Renal cortical epithelial cell (primary cell): ENCODE measurements at regions not wholly inside any gene's neighbourhood (a gene's known extent, or its start where the extent isn't known, plus 50 kb on each side); places are given as distances from the start of the nearest gene placed in this dataset.
A peak's percentile ranks its signal among the peaks of the same experiment; 100 is the strongest.

Experiments
- DNase-seq: peaks from one replicate; pipeline ENCODE4 v3.0.0-alpha.2; 2011; ENCODE audit warnings: low read depth

- DNase-seq: no peak
These were observed 1179.3 kb downstream of the KCNT2 start for GRCh38 chr1:195428927-195429326.

- no peak for DNase-seq
These were observed 1192.7 kb downstream of the KCNT2 start for GRCh38 chr1:195415584-195415983.

- no peak for DNase-seq
These were observed 1213.7 kb downstream of the KCNT2 start for GRCh38 chr1:195394567-195394966.

DNA sequence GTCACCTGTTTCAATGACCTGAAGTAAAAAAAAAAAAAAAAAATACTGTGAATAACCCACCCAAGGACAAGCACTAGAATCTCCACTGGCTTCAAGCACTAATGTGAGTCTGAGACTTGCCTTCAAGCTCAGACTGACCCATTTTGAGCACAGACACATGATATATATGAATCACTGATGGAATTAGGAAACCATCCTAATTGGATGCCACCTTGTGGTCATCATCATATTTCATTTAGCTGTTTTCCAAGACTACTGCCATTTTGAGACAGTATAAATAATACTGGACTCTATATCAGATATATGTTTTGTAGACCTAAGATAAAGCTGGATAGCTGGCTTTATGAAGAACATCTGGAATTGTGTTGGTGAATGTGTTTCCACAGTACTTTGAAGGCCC, 1232.0 kb downstream of the KCNT2 start:
- DNase-seq: no peak

GRCh38 chr1:195373856-195374255, 1234.4 kb downstream of the KCNT2 start:
- DNase-seq: no peak

GRCh38 chr1:195345149-195345548, 1263.1 kb downstream of the KCNT2 start:
- DNase-seq: no peak

DNA sequence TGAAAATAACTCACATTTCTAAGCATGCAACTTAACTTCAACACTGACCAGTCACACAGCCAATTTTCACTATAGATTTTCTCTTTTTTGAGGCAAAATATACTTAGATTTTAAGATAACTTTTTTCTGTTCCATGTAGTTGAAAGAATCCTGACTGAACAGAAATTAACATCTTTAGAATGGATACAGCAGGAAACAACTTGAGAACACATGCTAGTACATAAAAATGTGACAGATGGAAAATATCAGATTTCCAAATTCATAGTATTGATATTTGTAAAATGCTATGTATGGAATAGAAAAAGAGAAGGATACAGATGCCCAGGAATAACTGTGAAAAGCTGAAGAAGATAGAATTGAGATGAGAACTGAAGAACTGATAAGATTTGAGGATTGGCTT, 1270.6 kb downstream of the KCNT2 start:
- no peak for DNase-seq

DNA sequence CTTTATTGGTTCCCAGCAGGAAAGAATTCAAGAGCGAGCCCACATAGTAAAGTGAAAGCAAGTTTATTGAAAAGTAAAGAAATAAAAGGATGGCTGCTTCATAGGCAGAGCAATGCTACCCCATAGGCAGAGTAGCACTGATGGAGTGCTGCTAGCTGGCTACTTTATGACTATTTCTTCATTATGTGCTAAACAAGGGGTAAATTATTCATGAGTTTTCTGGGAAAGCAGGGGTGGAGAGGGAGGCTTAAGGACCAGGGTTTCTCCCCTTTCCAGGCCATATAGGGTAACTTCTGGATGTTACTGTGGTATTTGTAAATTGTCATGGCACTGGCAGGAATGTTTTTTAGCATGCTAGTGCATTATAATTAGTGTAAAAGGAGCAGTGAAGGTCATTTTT, 1271.4 kb downstream of the KCNT2 start:
- peak; percentile 18 for DNase-seq

DNA sequence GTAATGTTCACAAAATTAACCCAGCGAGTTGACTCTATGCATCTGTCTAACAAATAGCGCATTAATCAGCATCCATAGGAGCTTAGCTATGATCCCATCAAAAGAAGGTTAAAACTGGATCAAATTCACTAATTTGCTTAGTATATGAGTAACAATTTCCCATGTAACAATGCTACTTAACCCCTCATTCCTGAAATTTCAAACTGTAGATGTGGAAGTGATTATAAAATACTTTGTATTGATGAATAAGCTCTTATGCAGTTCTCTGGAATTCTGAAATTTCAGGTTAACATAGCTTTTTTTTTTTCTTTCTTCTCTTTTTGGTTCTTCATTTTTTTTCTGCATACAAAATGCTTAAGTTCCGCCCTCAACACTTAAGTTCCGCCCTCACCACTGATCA, 1272.7 kb downstream of the KCNT2 start:
- no peak for DNase-seq

DNA sequence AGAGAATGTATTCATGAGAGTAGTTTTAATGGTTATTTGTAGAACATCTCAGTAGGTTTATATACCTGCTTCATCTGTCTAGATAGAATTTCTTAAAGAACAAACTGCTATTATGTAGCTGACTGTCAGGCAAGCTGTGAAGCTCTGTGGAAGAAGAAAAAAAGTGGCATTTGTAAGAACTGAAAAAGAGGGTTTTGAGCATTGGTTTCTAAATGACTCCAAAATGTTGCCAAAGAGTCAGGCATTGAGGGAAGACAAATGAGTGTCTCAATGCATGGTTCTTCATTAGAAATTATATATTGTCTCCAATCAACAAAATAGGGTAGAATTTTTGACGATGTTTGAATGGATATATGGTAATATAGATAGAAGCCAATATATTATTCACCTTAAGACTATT, 1276.1 kb downstream of the KCNT2 start:
- no peak for DNase-seq

DNA sequence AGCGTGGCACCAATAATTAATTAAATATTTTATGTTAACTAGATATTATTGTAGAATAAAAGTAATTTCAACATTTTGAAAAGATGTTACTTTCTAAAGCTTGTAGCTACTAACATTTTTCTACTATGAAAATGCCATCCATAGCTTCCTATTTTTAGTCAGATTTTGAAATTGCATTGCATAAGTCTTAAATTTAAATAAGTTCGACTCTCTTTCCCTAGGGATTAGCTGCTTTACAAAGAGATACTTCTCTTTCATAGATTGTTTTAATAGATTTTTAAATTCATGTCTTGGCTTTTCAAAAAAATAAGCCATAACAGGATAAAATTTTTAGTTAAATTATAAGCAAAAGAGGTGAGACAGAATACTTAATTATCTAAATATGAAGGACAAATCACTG, 1279.6 kb downstream of the KCNT2 start:
- DNase-seq: no peak

DNA sequence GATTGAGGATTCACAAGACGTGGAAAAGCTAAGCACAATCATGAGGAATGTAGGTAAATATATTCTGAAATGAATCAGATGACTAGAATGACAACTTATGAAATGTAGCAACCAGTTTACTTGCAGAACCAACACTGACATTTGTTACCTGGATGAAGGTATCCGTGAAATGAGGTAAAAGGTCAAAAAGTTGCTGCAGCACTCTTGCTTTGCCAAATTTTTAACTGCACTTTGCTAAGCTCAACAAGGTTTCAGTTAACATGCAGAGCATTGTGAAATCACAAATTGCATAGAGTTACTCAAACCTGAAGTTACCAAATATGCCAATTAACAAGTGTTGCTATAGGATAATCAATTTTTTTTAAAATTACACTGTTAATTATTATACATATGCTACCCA, 1280.1 kb downstream of the KCNT2 start:
- peak; percentile 7 for DNase-seq

- no peak for DNase-seq
These were observed 1280.9 kb downstream of the KCNT2 start for GRCh38 chr1:195327361-195327760.

- no peak for DNase-seq
These were observed 1281.9 kb downstream of the KCNT2 start for GRCh38 chr1:195326325-195326724.

- DNase-seq: no peak
These were observed 1283.1 kb downstream of the KCNT2 start for GRCh38 chr1:195325181-195325580.

DNA sequence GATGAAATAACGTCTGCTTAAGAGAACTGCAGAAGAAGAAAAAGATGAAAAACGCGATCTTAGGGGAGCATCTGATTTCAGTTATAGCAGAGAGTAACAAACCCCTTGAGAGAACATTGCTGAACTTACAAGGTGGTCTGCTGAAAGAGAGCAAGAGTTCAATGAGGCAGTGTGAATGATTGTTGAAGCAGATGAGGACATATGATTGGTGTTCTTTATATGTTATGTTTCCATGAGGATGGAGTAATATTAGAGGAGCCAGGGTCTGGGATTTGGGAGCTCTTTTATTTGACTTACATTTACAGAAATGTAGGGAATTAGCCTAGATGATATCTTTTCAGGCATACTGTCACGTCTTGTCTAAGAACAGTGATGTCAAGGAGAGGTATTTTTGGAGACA, 1302.0 kb downstream of the KCNT2 start:
- DNase-seq: no peak

GRCh38 chr1:195294911-195295310, 1313.3 kb downstream of the KCNT2 start:
- DNase-seq: no peak

GRCh38 chr1:195278644-195279043, 1329.6 kb downstream of the KCNT2 start:
- no peak for DNase-seq

GRCh38 chr1:195275710-195276109, 1332.5 kb downstream of the KCNT2 start:
- no peak for DNase-seq

DNA sequence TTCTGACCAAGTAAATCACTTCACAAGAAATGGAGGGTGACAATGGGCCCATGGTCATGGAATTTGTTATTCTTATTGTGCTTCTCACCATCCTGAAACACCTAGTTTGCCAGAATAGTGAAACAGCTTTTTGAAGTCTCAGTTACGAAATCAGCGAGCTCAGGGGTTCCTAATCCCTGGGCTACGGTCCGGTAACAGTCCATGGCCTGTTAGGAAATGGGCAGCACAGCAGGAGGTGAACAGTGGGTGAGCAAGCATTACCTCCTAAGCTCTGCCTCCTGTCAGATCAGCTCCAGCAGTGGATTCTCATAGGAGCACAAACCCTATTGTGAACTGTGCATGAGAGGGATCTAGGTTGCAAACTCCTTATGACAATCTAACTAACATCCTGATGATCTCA, 1356.3 kb downstream of the KCNT2 start:
- no peak for DNase-seq

DNA sequence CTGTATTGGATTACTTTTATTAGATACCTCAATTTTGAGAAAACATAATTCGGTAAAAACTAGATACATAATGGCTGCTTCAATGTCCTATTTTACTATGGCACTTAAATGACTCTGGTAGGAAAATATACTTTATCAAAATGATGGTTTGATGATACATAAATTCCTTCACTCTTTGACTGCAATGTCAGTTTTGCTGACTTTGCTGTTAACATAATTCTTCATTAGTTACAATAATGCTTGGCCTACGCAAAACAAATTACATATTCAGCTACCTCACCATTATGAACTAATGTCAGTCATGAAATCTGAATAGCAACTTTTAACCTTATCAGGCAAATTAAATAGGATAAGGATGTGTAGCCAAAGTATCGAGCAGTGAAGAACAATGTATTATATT, 1364.7 kb downstream of the KCNT2 start:
- no peak for DNase-seq

DNA sequence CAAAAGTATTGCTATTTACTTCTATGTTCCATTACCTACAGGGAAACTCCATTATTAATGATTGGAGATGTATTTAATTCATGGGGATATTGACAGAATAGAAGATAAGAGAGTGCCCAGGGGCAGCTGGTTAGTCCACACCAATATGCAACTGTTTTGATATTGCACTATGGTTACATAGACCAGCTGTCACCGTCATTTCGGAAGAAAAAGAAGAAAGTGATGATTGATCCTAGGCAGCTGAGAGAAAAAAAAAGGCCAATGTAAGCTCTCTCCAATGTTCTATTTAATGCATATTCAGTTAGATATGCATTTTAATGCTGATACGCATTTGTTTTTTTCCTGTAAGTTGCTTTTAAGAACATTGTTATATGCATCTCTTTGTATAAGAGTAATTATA, 1367.2 kb downstream of the KCNT2 start:
- no peak for DNase-seq

DNA sequence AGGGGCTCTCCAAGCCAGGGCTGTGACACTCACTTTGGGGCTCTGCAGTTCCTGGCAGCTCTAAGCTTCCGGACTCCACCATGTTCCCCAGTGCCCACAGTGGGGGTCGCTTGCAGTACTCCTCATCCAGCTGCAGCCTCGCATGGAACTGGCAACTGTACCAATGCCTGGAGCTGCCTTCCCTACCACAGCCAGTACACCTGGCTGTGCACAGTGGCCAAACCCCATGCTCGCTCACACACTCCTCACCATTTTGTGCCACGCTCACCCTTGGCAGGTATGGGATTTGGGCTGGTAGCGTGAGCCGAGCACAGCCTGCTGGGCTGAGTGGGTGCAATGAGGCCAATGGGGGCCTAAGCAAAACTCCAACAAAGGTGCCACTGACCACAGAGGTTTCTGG, 1369.9 kb downstream of the KCNT2 start:
- no peak for DNase-seq

DNA sequence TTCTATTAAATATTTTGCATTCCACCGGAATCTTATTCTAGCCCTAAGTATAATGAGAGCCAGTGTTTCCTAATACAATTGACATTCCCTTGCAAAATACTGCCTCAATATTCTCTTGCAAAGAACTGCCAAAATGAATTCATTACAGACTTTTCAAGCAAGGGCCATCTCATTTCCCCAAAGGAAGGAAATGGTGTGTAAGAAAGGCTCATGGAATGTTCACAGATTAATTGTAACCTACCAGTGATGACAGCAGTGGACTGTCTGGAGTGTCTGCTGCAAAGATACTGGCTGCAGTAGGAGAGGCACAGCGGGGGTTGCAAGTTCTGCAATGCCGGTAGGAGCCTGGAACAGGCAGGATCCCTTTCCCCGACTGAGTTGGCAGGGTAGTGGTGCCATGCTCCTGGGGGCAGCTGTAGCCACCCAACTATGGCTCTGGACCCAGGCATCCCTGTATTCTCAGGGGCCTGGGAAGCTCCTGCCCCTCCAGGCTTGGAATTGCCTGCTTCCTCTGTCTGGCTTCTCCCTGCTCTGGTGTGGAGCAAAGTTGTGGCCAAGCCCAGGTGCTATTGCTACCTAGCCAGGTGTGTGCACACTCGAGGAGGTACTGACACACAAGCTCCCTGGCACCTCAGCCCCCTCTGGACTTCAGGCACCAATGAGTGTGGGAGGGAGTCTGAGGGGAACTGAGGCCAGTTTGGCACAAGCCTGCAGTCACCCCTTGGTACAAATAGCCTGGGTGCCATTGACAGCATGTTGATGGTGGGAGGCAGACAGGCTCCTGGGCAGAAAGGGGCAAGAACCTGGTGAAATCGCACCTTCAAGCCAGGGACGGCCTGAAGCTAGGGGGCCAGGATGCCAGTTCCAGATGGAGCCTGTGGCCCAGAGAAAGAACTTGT, 1371.0 kb downstream of the KCNT2 start:
- DNase-seq: no peak
